SH-SY5Y (cell line): ENCODE measurements at regions not wholly inside any gene's neighbourhood (a gene's known extent, or its start where the extent isn't known, plus 50 kb on each side); places are given as distances from the start of the nearest gene placed in this dataset.

ENCODE experiments used
- GATA2 ChIP-seq: IDR thresholded peaks from 2 replicates; pipeline ENCODE4 v1.6.1; 2011; ENCODE audit warnings: mild to moderate bottlenecking, low read depth, low read length
- GATA3 ChIP-seq: IDR thresholded peaks from 2 replicates; pipeline ENCODE4 v1.6.1; 2011; ENCODE audit warnings: low read depth, mild to moderate bottlenecking, low read length, moderate library complexity

- TF ChIP-seq GATA2 (no peak), GATA3 (no peak)
These were observed 224.7 kb upstream of the PPP1R2C start for GRCh38 chrX:43002526-43003203.
